HG03432 (cell line): ENCODE measurements at regions not wholly inside any gene's neighbourhood (a gene's known extent, or its start where the extent isn't known, plus 50 kb on each side); places are given as distances from the start of the nearest gene placed in this dataset.

ENCODE experiments used
- ATAC-seq: cut with Tn5 transposase; IDR thresholded peaks from one replicate; pipeline ENCODE4 v1.9.1; 2021; ENCODE audit warnings: mild to moderate bottlenecking, moderate library complexity; ENCODE audit not compliant: unreplicated experiment

DNA sequence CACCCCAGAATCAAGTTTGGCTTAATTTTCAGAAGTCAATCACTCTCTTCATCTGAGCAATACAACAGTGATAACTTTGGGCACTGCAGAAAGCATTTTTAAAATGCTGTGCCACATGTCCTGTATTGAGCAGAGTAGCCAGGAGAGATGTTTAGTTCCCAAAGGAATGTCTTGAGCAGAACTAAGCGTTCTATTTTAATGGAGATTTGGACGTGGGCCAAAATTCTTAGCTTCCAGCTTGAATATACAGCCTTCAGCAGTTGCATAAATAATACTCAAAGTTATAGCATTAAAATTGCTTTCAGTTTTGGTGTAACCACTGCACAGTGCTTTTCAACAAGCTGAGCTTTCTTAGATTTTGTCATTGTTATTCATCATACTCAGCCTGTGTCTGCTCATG lies 679.2 kb downstream of the NLGN4X start:
- ATAC-seq: no peak

DNA sequence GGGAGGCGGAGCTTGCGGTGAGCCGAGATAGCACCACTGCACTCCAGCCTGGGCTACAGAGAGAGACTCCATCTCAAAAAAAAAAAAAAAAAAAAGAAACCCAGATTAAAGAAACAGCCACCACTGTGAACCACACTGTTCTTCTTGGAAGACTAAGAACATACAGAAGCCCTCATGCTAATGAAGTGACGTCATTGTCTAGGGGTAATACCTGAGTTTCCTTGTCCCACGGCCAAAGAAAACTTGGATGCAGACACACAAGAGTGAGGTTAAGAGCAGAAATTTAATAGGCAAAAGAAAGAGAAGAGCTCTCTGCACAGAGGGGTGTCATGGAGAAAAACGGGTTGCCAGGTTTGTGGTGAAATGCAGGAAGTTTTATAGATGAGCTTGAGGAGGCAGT lies 691.6 kb downstream of the NLGN4X start:
- no peak for ATAC-seq

DNA sequence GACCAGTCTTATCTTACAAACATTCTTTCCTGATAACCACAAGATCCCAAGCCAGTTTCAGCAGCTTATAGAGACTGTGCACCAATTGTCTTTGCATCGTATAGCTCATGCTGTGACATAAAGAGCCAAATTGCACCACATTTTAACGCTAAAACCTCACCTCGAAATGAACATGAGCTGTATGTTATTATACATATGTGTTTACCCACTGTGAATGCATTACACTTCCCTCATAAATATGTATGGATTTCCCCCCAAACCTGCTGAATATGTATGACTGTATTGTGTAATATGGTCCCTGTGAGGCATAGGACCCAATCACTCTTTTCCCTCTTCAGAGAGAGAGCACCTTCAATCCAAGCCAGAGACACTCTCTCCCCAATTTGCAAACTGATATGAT lies 692.4 kb downstream of the NLGN4X start:
- no peak for ATAC-seq

DNA sequence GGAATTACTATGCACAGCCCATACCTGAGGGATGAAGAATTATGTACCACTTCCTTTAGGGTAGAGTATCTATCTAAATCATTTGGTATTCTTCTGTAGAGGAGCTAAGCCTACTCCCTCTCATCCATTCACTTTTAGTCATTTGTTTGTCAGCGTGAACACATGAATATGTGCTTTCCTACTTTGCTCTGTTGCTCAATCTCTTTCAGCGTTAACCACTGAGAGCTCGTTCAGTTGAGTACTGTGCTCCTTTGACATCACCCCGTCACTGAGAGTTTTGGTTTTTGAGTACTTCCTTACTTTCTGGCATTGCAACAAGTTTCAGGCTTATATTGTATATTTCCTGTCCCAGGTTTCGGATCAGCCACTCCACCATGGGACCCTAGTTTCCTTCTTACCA lies 700.6 kb downstream of the NLGN4X start:
- no peak for ATAC-seq

DNA sequence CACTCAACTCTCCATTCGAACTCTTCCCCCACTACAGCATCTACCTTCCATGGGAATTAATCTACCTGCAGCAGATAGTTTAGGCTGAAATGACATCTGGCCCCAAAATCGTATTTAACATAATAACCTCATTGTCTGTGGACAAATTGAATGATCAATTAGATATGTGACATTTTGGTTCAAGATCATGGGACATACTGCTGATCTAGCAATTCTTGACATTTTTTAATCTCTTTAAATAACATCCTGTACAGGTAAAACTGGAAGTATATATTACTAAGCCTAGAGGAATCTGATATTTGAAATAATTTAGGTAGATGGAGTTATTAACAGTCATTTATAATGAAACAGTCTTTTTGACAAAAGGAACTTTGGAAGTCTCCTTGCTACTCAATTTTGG lies 702.5 kb downstream of the NLGN4X start:
- no peak for ATAC-seq

DNA sequence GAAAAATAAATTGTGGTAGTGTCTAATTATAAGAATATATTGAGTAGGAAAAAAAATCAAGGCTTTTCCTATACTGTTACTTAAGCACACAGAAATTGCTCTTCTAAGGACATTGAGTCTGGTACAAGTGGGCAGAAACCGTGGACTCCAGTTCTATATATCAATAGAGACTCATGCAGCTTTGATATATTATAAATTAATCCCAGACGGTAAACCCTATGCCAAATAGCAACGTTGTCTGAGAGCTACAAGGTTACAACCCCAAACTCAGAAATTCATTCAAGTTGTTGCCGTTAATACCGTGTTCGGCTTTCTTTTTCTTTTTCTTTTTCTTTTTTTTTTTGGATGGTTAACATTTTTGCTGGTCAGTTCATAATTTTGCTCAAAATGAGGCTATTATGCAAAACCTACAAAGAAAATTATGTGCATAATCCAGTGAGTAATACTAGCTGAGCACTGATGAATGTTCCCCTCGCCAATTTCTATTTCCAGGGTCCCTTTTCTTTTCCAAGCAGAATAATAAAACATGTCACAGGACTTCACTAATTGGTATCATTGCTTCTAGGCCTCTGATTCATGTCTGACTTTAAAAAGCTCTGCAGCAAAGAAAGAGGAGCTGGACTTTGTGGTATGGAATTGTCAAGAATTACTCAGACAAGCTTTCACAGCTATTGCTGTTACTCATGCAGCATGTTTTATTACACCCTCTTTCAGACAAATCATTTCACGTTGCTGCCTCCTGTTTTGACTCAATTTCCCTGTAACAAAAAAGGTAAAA lies 737.7 kb downstream of the NLGN4X start:
- ATAC-seq: no peak

DNA sequence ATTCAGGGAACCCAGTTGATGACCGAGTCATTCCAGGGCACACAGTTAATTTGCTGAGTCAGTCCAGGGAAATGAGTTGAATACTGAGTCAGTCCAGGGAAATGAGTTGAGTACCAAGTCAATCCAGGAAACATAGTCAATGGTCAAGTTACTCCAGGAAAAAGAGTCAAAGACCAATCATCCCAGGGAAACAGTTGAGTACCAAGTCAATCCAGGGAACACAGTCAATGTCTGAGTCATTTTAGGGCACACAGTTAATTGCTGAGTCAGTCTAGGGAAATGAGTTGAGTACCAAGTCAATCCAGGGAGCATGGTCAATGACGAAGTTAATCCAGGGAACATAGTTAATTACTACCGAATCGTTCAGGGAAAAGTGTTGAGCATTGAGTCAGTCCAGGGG lies 754.4 kb downstream of the NLGN4X start:
- no peak for ATAC-seq

DNA sequence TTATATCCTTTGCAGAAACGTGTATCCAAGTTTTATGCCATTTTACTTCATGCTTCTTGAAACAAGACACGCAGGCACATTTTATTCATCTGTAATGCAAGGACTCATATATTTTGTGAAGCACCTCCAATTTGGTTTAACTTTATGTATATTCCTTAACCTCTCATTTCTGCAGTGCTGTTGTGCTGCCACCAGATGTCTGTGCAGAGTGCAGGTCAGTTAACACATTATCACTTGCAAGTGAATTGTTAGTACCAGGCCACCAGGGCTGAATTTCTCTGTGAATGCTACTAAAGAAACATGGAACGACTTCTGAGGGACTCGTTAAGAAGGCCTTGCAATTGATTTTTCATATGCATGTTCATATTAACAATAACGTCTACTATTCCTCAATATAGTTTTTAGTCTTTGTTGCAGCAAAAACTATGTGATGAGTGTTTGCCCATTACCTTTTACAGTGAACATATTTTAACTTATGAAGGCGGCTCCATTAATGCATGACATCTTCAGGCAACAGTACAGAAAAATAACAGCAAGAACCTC lies 770.3 kb downstream of the NLGN4X start:
- ATAC-seq: no peak

DNA sequence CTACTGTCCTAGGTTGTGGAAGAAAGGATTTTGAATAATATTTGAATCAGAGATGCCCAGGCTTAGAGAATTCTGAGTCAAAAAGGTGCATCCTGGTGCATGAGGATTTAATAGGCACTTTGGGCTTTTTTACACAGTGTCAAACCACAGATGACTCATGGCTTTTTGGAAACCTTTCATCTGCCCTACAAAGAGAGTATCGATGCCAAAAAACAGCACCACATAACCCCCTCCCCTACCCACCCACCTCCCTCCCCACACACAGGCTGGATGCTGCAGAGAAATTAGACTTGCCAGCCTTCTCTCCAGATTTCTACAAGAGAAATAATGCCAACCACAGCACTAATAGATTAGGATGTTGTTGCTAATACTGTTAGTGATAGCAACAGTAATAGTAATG lies 779.3 kb downstream of the NLGN4X start:
- ATAC-seq: no peak

DNA sequence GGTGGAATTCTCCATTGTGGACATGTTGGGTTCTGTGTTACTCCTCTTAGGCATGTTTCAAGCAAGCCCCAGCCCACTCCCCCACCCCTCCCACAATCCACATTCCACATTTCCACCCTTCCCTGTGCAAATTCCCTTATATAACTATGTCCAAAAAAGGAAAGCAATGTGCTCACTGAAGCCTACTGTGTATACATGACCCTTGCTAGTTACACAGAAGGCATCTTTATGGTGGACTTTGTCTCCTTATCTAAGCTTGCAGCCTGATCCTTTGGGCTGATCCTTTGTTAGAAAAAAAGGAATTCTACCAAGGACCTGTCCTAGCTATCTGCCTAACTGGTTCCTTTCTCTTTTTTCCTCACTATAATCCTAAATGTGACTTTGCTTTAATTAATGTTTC lies 796.8 kb downstream of the NLGN4X start:
- no peak for ATAC-seq

DNA sequence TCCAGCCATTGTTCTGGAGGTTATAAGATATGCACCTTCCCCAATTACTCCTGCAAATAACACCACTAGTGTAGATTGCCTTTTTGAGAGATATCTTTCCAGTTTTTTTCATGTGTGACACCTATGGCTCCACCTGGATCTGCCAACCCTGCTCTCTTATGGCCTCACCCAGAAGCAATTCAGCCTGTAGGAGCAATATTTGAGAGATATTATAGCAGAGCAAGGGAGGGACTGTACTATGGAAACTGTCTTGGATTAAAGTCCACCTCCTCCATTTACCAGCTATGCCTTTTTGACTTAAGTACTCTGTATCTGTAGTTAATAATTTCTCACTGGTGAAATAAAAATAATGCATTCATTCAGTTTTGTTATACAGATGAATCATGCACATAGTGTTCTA lies 803.5 kb downstream of the NLGN4X start:
- no peak for ATAC-seq

DNA sequence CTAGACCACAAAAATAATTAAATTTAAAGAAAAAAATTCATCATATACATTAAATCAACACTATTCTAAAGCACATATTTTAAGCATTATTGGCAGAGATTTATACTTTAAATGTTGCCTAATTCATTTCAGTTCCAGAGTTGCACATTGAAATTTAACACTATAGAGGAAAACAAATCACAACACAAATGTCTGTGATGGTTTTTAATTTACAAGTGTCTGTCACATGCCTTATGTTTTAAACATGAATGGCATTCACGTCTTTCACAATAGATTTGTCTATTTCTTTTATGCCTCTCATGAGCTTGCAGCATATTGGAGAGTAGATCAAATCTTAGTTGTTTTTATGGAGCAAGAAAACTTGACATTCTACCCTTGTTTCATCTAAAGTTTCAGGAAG lies 811.3 kb downstream of the NLGN4X start:
- ATAC-seq: no peak

DNA sequence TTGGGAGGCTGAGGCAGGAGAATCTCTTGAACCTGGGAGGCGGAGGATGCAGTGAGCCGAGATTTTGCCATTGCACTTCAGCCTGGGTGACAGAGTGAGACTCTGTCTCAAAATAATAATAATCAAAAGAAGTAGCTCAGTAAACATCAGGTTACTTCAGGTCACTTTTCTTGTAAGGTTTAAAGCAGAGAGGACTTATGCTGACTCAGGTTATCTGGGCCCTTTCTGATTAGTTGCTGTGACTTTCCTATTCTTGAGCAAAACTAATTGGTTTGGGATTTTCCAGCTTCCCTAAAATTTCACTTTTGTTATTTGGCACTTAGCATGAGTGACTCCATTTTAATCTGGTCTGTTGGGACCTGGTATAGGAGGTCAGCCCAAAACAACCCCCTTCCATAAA lies 812.9 kb downstream of the NLGN4X start:
- ATAC-seq: no peak

DNA sequence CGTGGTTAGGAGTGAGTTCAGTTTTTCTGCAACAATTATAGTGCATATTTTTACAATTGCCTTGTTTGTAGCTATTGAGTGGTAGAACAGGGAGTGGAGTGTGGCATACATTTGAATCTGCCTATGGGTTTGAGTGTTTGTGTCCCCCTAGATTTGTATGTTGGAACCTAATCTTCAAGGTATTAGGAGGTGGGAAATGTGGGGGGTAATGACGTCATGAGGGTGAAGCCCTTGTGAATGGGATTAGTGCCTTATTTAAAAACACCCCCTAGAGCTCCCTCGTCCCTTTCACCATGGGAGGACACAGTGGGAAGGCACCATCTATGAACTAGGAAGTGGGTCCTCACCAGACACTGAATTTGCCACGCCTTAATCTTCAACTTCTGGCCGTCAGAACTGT lies 819.6 kb downstream of the NLGN4X start:
- no peak for ATAC-seq

DNA sequence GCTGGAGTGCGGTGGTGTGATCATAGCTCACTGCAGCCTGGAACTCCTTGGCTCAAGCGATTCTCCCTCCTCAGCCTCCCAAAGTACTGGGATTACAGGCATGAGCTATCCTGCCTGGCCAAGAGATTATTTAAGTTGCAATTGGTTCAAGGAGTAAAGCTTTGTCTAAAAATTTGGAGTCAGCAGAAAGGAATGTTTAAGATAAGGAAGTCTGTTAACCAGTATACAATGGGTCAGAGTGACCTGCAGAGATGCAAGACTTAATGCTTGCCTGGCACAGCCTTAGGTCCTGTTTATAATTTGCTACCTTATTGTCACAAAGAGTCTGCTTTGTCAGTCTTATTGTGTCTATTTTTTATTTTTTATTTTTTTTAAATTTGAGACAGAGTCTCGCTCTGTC lies 826.2 kb downstream of the NLGN4X start:
- ATAC-seq: no peak

DNA sequence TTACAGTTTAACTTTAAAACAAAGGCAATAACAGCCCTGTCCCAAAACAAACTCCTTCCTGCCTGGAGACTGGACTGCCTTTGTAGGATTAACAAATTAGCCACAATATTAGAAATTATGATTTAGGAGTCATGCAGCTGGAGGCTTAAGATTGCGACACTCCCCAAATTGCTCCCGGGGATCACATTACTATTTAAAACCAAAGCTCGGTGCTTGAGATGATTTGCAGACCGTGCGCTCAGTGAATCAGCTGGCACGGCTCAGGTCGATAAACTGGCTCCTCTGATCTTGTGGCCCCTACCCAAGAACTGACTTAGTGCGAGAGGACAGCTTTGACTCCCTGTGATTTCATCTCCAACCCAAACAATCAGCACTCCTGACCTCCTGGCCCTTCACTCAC lies 829.3 kb downstream of the NLGN4X start:
- no peak for ATAC-seq

DNA sequence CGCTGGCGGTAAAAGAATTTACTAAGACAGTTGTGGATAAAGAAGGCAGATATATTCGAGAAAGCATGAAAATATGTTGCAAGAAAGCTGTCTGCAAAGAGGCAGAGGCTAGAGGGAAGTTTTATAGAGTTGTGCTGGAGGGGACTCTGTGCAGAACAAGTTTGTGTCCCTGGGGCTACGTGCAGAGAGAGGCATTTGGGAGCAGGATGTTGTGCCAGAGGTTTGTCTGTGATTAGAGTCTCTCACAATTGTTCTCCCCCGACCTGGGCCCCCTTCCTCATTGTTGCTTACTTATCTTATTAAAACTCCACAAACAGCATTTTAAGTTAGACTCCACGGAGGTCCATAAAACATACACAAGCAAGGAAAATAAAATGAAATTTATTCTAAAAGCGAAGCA lies 831.3 kb downstream of the NLGN4X start:
- ATAC-seq: no peak

DNA sequence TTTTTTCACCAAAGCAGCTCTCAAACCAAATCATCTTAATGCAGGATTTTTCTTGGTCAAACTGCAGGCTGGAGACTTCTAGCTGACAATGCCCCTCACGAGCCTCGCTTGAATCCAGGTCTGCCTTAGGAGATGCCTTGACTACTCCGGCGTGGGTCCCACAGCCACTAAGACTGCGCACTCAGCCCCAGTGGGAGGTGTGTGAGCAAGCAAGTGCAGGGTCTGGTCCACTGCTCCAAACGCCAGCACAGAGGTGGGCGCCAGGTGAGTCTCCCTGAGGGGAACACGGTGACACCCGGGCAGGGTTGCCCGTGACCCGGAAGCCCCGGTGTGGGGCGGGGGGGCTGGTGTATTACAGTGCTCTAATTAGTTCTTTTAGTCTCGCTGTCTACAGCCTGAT lies 838.3 kb downstream of the NLGN4X start:
- ATAC-seq: no peak

DNA sequence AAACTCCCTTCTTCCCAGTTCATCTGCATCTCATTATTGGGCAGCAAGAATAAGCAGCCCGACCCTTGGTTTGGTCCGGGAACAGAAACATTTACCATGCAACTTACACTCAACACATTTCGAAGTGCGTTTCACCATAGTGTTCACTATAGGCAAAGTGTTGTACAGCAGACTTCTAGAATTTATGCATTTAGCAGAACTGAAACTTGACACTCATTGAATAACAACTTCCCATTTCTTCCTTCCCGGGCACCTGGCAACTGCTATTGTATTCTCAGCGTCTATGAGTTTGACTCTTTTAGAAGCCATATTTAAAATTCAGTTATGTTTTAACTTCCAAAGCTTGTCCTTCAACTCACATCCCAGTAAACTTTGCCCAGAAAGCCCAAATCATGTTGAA lies 840.6 kb downstream of the NLGN4X start:
- no peak for ATAC-seq

DNA sequence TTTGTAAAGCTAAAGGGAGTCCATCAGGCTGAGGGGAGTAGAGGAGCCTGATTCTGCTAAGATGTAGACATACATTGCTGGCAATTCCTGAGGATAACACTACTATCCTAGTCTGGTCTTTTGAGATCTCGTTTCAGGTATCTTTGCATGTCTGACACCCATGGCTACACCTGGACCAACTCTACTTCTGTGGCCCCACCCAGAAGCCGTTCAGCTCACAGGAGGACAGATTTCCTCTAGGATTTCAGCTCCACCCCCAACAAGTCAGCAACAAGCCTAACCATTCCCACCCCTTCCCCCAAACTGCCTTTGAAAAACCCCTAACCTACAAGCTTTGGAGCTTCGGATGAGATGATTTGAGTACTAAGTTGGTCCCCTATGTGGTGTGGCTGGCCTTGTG lies 848.2 kb downstream of the NLGN4X start:
- no peak for ATAC-seq

DNA sequence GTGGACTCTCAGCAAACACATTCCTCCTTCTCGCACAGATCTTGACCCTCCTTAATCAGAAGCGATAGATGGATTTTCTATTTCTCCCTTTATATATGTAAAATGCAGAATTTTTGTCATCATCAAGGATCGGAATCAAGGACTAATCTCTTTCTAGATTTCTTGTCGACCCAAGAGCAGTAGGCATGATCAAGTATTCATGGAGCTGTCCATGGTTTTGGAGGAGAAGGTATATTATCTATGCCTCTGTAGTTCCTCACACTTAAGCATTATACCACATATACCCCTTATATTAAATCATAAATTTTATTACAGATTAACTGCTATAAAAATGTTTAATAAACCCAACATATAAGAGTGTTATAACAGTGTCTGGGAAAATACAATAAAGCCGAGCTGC lies 886.8 kb downstream of the NLGN4X start:
- no peak for ATAC-seq

DNA sequence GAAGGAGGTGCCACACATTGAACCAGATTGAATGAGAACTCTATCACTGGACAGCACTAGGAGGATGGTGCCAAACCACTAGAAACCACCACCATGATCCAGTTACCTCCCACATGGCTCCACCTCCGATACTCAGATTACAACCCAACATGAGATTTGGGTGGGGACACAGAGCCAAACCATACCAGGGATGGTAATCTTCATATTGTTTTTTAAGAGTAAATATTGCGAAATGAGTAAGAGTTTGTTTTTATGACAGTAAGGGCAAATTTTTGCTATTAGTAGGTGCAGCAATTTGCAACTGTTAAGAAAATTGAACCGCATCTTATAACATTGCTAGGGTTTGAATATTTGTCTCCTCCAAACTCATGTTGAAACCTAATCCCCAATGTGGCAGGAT lies 891.5 kb downstream of the NLGN4X start:
- ATAC-seq: no peak

DNA sequence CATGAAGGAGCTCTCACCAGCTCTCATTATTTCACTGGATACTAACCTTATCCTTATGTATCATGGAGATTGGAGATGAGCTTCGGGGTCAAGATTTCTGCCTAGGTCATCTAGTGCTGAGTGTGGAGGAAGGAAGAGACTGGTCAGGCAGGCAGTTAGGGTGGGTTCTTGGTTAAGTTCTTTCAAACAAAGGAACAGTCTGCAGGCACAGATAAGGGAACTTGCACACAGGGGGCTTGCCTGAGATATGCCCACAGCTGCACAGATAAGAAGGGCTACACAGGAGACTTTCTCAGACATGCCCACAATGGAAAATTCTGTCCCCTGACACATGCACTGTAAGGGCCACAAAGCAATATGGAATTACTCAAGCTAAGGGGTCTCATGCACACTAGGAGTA lies 904.1 kb downstream of the NLGN4X start:
- no peak for ATAC-seq
